DOHH2 (cell line): ENCODE measurements at regions not wholly inside any gene's neighbourhood (a gene's known extent, or its start where the extent isn't known, plus 50 kb on each side); places are given as distances from the start of the nearest gene placed in this dataset.

ENCODE experiments used
- H3F3A ChIP-seq: fragments of 200-600 bp; sonication (generic), shearing (Covaris generic); 2 replicates; pipeline ENCODE4 v1.6.0; 2016; ENCODE audit warnings: antibody characterized with exemption, mild to moderate bottlenecking; ENCODE audit not compliant: control insufficient read depth, insufficient read depth
- H3K27ac ChIP-seq: fragments of 200-600 bp; sonication (generic); 2 replicates; pipeline ENCODE4 v1.5.1; 2014; ENCODE audit warnings: low read depth, mild to moderate bottlenecking, low read length, moderate library complexity
- H3K27me3 ChIP-seq: fragments of 200-600 bp; sonication (generic); 2 replicates; pipeline ENCODE4 v1.6.1; 2014; ENCODE audit warnings: mild to moderate bottlenecking, low read length, mixed read lengths; ENCODE audit not compliant: control insufficient read depth
- H3K36me3 ChIP-seq: fragments of 200-600 bp; sonication (generic); 2 replicates; pipeline ENCODE4 v1.6.1; 2014; ENCODE audit warnings: mild to moderate bottlenecking, low read length, moderate library complexity, mixed read lengths; ENCODE audit not compliant: control insufficient read depth
- H3K4me1 ChIP-seq: fragments of 200-600 bp; sonication (generic); 2 replicates; pipeline ENCODE4 v1.6.1; 2014; ENCODE audit warnings: mild to moderate bottlenecking, low read length, mixed read lengths; ENCODE audit not compliant: control insufficient read depth
- H3K4me2 ChIP-seq: fragments of 200-600 bp; sonication (generic); 2 replicates; pipeline ENCODE4 v1.6.0; 2014; ENCODE audit warnings: mild to moderate bottlenecking, low read length, moderate library complexity
- H3K4me3 ChIP-seq: fragments of 200-600 bp; sonication (generic); 2 replicates; pipeline ENCODE4 v1.5.1; 2014; ENCODE audit warnings: mild to moderate bottlenecking, low read length, mixed read lengths
- H3K79me2 ChIP-seq: fragments of 200-600 bp; sonication (generic); 2 replicates; pipeline ENCODE4 v1.6.1; 2014; ENCODE audit warnings: mild to moderate bottlenecking, low read length, mixed read lengths; ENCODE audit not compliant: control insufficient read depth
- H3K9me2 ChIP-seq: fragments of 200-600 bp; sonication (generic); replicated peaks from 2 replicates; pipeline ENCODE4 v1.6.1; 2014; ENCODE audit warnings: mild to moderate bottlenecking, low read length, mixed read lengths; ENCODE audit not compliant: control insufficient read depth
- H3K9me3 ChIP-seq: fragments of 200-600 bp; sonication (generic); 2 replicates; pipeline ENCODE4 v1.6.1; 2014; ENCODE audit warnings: antibody characterized with exemption, low read length, mixed read lengths; ENCODE audit not compliant: control insufficient read depth, insufficient read depth
- H4K20me1 ChIP-seq: fragments of 200-600 bp; sonication (generic); 2 replicates; pipeline ENCODE4 v1.6.0; 2014; ENCODE audit warnings: low read depth, mild to moderate bottlenecking, antibody characterized with exemption, low read length, moderate library complexity; ENCODE audit not compliant: control insufficient read depth, insufficient read depth
- EZH2phosphoT487 ChIP-seq: fragments of 200-600 bp; sonication (generic); IDR thresholded peaks from 2 replicates; pipeline ENCODE4 v1.6.1; 2017; ENCODE audit warnings: borderline replicate concordance, mild to moderate bottlenecking, antibody characterized with exemption, low read length, moderate library complexity, mixed read lengths
- TF ChIP-seq, protein P1 (sequence below): fragments of 200-600 bp; sonication (generic); IDR thresholded peaks from one replicate; pipeline ENCODE4 v1.5.1; 2014; ENCODE audit warnings: antibody characterized with exemption, mild to moderate bottlenecking, low read depth, low read length; ENCODE audit not compliant: poor library complexity, severe bottlenecking

DNA sequence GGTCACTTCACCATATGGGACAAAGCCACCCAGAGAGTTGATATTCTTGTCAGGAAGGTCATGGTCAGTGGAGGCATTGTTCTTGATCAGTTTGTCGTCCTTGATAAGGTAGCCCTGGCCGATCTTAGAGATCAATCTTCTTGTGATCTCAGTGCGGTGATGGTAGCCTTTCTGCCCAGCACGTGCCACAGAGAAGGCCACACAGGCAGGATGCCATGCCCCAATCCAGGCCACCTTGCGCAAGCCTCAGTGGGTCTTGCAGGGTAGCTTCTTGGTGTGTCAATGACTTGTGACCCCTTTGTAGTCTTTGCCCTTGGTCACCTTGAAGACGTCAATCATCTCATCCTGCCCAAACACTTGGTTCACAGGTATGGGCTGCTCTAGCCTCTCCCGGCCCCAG is 143.9 kb upstream of the ASB18 start:
- H3K36me3 ChIP-seq: no peaks in the 10 kb centered on the region
- no peaks in the 10 kb centered on the region for H3F3A ChIP-seq
- H3K27ac ChIP-seq: no peak overlapping the region
- no peaks in the 10 kb centered on the region for H3K27me3 ChIP-seq
- H3K4me2 ChIP-seq: no peak overlapping the region
- peaks cover 3% of the 10 kb centered on the region for H3K4me1 ChIP-seq
- H4K20me1 ChIP-seq: no peaks in the 10 kb centered on the region
- TF ChIP-seq EZH2phosphoT487: no peak
- TF ChIP-seq, protein P1, sequence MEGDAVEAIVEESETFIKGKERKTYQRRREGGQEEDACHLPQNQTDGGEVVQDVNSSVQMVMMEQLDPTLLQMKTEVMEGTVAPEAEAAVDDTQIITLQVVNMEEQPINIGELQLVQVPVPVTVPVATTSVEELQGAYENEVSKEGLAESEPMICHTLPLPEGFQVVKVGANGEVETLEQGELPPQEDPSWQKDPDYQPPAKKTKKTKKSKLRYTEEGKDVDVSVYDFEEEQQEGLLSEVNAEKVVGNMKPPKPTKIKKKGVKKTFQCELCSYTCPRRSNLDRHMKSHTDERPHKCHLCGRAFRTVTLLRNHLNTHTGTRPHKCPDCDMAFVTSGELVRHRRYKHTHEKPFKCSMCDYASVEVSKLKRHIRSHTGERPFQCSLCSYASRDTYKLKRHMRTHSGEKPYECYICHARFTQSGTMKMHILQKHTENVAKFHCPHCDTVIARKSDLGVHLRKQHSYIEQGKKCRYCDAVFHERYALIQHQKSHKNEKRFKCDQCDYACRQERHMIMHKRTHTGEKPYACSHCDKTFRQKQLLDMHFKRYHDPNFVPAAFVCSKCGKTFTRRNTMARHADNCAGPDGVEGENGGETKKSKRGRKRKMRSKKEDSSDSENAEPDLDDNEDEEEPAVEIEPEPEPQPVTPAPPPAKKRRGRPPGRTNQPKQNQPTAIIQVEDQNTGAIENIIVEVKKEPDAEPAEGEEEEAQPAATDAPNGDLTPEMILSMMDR: no peak
- no peaks in the 10 kb centered on the region for H3K79me2 ChIP-seq
- H3K9me3 ChIP-seq: no peaks in the 10 kb centered on the region; the same call in 1 of the 2 replicates
- H3K9me2 ChIP-seq: no peaks in the 10 kb centered on the region
- no peak overlapping the region for H3K4me3 ChIP-seq

- H3F3A ChIP-seq: no peaks in the 10 kb centered on the region
- no peaks in the 10 kb centered on the region for H3K36me3 ChIP-seq
- H3K4me1 ChIP-seq: no peaks in the 10 kb centered on the region
- no peak overlapping the region for H3K4me3 ChIP-seq
- H3K4me2 ChIP-seq: no peak overlapping the region
- H3K9me2 ChIP-seq: no peaks in the 10 kb centered on the region
- H3K9me3 ChIP-seq: no peaks in the 10 kb centered on the region; the same call in 1 of the 2 replicates
- no peaks in the 10 kb centered on the region for H3K79me2 ChIP-seq
- no peaks in the 10 kb centered on the region for H4K20me1 ChIP-seq
- H3K27me3 ChIP-seq: no peaks in the 10 kb centered on the region
- no peak overlapping the region for H3K27ac ChIP-seq
- TF ChIP-seq, protein P1: no peak
- TF ChIP-seq EZH2phosphoT487: no peak
Measured at GRCh38 chr2:236408786-236409185, 144.6 kb upstream of the ASB18 start.

GRCh38 chr2:236415684-236416444 is 151.7 kb upstream of the ASB18 start:
- no peak for TF ChIP-seq EZH2phosphoT487
- TF ChIP-seq, protein P1: no peak
- Histone ChIP-seq H3K27me3 (no peaks in the 10 kb centered on the region), H3K79me2 (no peaks in the 10 kb centered on the region), H3K4me2 (no peak overlapping the region), H4K20me1 (no peaks in the 10 kb centered on the region), H3K36me3 (no peaks in the 10 kb centered on the region), H3K4me3 (no peak overlapping the region), H3K4me1 (no peaks in the 10 kb centered on the region), H3K9me3 (no peaks in the 10 kb centered on the region), H3F3A (no peaks in the 10 kb centered on the region), H3K9me2 (no peaks in the 10 kb centered on the region), H3K27ac (no peak overlapping the region)
